Ishikawa (cell line): ENCODE measurements at regions not wholly inside any gene's neighbourhood (a gene's known extent, or its start where the extent isn't known, plus 50 kb on each side); places are given as distances from the start of the nearest gene placed in this dataset.

ENCODE experiments used
- CEBPB ChIP-seq: IDR thresholded peaks from 2 replicates; pipeline ENCODE4 v1.6.1; 2012
- CREB1 ChIP-seq: IDR thresholded peaks from 2 replicates; pipeline ENCODE4 v1.6.1; 2012; ENCODE audit warnings: low read depth
- EGR1 ChIP-seq: IDR thresholded peaks from 2 replicates; pipeline ENCODE4 v1.6.1; 2012
- EP300 ChIP-seq: IDR thresholded peaks from 2 replicates; pipeline ENCODE4 v1.6.1; 2012; ENCODE audit warnings: borderline replicate concordance
- FOXM1 ChIP-seq: IDR thresholded peaks from 2 replicates; pipeline ENCODE4 v1.6.1; 2012; ENCODE audit warnings: low read depth, borderline replicate concordance
- NFIC ChIP-seq: IDR thresholded peaks from 2 replicates; pipeline ENCODE4 v1.6.1; 2012
- RAD21 ChIP-seq: IDR thresholded peaks from 2 replicates; pipeline ENCODE4 v1.6.1; 2012; ENCODE audit warnings: low read depth
- TAF1 ChIP-seq: IDR thresholded peaks from 2 replicates; pipeline ENCODE4 v1.6.1; 2012; ENCODE audit warnings: low read depth, mild to moderate bottlenecking
- TCF12 ChIP-seq: IDR thresholded peaks from 2 replicates; pipeline ENCODE4 v1.6.1; 2012; ENCODE audit warnings: low read depth
- TEAD4 ChIP-seq: IDR thresholded peaks from 2 replicates; pipeline ENCODE4 v1.6.1; 2012
- YY1 ChIP-seq: IDR thresholded peaks from 2 replicates; pipeline ENCODE4 v1.6.1; 2012; ENCODE audit warnings: low read depth
- ZBTB7A ChIP-seq: IDR thresholded peaks from 2 replicates; pipeline ENCODE4 v1.6.1; 2012; ENCODE audit warnings: low read depth
- TF ChIP-seq, protein P1 (sequence below): IDR thresholded peaks from 2 replicates; pipeline ENCODE4 v1.6.1; 2012
- TF ChIP-seq, protein P2 (sequence below): IDR thresholded peaks from 2 replicates; pipeline ENCODE4 v1.6.1; 2012; ENCODE audit warnings: low read depth, mild to moderate bottlenecking
- TF ChIP-seq, protein P3 (sequence below): IDR thresholded peaks from 2 replicates; pipeline ENCODE4 v1.6.1; 2012

DNA sequence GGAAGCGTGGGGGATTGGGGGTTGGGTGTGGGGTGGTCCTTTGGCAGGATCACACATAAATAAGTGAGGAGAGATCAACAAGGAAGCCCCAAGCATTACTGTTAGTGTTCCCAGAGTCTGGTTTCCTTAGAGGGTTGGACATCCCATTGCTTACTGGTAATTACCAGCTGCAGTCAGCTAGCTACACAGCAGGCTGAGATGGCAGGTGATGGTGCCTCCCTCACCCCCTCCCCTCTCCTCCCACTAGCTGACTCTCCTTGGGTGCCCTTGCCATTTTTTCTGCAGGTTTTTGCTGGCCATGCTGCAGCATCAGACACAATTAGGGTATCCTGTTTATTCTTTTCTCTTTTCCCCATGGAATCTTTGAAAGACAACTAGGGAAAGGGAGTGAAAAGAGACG is 107.5 kb upstream of the TLR4 start:
- TF ChIP-seq TEAD4 (no peak), EGR1 (no peak), YY1 (no peak), TCF12 (no peak), NFIC (no peak), CEBPB (no peak), EP300 (no peak), ZBTB7A (no peak), TAF1 (no peak)
- TF ChIP-seq, protein P1, sequence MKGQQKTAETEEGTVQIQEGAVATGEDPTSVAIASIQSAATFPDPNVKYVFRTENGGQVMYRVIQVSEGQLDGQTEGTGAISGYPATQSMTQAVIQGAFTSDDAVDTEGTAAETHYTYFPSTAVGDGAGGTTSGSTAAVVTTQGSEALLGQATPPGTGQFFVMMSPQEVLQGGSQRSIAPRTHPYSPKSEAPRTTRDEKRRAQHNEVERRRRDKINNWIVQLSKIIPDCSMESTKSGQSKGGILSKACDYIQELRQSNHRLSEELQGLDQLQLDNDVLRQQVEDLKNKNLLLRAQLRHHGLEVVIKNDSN = no peak
- TF ChIP-seq, protein P2, sequence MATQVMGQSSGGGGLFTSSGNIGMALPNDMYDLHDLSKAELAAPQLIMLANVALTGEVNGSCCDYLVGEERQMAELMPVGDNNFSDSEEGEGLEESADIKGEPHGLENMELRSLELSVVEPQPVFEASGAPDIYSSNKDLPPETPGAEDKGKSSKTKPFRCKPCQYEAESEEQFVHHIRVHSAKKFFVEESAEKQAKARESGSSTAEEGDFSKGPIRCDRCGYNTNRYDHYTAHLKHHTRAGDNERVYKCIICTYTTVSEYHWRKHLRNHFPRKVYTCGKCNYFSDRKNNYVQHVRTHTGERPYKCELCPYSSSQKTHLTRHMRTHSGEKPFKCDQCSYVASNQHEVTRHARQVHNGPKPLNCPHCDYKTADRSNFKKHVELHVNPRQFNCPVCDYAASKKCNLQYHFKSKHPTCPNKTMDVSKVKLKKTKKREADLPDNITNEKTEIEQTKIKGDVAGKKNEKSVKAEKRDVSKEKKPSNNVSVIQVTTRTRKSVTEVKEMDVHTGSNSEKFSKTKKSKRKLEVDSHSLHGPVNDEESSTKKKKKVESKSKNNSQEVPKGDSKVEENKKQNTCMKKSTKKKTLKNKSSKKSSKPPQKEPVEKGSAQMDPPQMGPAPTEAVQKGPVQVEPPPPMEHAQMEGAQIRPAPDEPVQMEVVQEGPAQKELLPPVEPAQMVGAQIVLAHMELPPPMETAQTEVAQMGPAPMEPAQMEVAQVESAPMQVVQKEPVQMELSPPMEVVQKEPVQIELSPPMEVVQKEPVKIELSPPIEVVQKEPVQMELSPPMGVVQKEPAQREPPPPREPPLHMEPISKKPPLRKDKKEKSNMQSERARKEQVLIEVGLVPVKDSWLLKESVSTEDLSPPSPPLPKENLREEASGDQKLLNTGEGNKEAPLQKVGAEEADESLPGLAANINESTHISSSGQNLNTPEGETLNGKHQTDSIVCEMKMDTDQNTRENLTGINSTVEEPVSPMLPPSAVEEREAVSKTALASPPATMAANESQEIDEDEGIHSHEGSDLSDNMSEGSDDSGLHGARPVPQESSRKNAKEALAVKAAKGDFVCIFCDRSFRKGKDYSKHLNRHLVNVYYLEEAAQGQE = no peak
- TF ChIP-seq, protein P3, sequence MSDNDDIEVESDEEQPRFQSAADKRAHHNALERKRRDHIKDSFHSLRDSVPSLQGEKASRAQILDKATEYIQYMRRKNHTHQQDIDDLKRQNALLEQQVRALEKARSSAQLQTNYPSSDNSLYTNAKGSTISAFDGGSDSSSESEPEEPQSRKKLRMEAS = no peak

DNA sequence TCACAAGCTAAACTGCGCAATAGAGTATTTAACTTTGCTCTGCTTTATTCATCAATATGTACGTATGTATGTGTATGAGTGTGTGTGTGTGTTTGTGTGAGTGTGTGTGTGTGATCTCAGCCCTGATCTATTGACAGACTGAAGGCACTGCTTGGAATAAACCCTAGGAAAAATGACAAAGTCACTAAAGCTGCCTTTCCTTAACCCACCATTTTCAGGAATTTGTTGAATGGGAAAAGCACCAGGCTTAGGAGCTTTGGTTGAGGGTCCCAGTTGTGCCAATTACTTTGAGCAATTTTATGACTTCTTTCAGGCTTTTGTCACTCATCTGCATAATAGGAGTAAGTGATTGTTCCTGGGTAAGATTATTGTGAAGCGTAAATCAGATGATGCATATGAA is 108.6 kb upstream of the TLR4 start:
- no peak for TF ChIP-seq CREB1
- TF ChIP-seq NFIC = no peak
- TF ChIP-seq FOXM1 = no peak
- TF ChIP-seq TCF12 = no peak
- no peak for TF ChIP-seq TEAD4
- TF ChIP-seq, protein P3 = no peak
- TF ChIP-seq, protein P2 = no peak
- TF ChIP-seq ZBTB7A = no peak
- TF ChIP-seq YY1 = no peak
- no peak for TF ChIP-seq CEBPB
- no peak for TF ChIP-seq TAF1
- no peak for TF ChIP-seq EGR1
- TF ChIP-seq, protein P1 = no peak

DNA sequence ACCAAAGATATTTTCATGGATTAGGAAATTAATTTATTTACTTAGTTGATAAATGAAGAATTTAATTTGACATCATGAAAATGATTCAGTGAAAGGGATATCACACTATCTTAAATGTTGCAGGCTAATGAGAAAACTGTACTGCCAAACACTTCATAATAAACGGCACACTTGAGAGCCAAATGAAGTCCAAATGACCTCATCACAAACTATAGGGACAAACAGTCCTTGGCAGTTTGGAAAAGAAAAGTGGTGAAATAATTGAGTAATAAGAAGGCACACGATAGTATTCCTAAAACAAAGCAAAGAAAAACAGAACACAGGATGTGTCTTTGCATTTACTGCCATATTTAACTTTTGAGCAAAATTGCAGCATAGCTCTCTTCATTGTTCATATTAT is 116.9 kb upstream of the TLR4 start:
- TF ChIP-seq TCF12 (no peak), TAF1 (no peak), EP300 (no peak), NFIC (no peak), CREB1 (no peak), ZBTB7A (no peak), EGR1 (no peak), TEAD4 (no peak), CEBPB (no peak), FOXM1 (no peak), RAD21 (no peak), YY1 (no peak)
- TF ChIP-seq, protein P2 = no peak
- TF ChIP-seq, protein P1 = no peak
- TF ChIP-seq, protein P3 = no peak

DNA sequence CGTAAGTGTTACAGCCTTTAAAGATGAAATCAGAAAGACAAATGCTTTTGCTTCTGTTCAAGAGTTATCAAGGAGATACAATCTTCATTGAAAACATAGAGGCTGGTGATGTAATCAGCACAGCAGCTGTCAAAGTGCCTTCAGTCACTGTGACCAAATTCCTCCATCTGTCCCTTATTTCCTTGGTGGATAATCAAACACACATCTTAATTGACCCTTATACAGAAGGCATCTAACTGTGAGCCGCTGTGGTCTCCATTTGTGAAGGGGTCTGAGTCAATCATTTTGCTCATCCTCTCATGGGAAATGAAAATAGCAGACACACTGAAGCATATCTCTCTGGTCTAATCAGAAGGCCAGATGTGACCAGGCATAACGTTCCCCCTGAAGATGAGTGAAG is 130.1 kb upstream of the TLR4 start:
- TF ChIP-seq, protein P2 = no peak
- TF ChIP-seq CEBPB = no peak
- TF ChIP-seq ZBTB7A = no peak
- no peak for TF ChIP-seq TEAD4
- no peak for TF ChIP-seq CREB1
- TF ChIP-seq YY1 = no peak
- no peak for TF ChIP-seq NFIC
- TF ChIP-seq, protein P3 = no peak
- TF ChIP-seq EGR1 = no peak
- no peak for TF ChIP-seq FOXM1
